ENCODE measurements at regions not wholly inside any gene's neighbourhood (a gene's known extent, or its start where the extent isn't known, plus 50 kb on each side); places are given as distances from the start of the nearest gene placed in this dataset.

DNA sequence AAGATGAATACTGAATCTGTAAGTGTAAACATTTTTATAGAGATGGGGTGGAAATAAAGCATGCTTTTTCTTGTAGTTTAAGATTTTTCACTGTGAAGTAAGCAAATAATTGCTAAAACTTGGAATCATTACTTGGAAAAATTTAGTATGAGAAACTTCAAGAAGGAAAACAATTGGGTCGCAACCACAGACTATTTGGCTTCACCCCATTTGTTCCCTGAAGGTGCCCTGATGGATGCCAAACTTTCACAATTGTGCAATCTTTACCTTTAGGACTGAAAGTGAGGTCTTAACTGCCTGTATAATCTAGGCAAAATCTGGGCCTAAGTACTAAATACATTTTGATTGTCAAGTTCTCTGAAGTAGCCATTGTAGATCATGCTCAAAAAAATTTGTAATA lies 330.1 kb downstream of the HDGFL1 start:
- no TSS peak for BruUV-seq (replicated peaks)
- Histone ChIP-seq H3K4me2 (ENCODE audit: low read depth, low read length) (no peak overlapping the region), H2BK120ac (ENCODE audit: low read depth, low read length) (no peak overlapping the region), H4K91ac (ENCODE audit: insufficient read depth, low read depth, low read length) (no peak overlapping the region), H2BK20ac (ENCODE audit: low read depth, low read length) (no peak overlapping the region), H3K79me1 (ENCODE audit: low read depth in 1 of 2, low read length in 2 of 2) (no peaks in the 10 kb centered on the region), H3K9me1 (ENCODE audit: insufficient read depth, low read length) (no peaks in the 10 kb centered on the region), H2BK15ac (ENCODE audit: low read depth, low read length) (no peak overlapping the region; the same call in 2 of the 3 replicates), H2AFZ (replicated peaks; ENCODE audit: low read length, poor library complexity) (no peak overlapping the region), H3K27ac (ENCODE audit: insufficient read depth, low read length) (no peak overlapping the region), H3K4me1 (ENCODE audit: control insufficient read depth, insufficient read depth, low read length) (no peaks in the 10 kb centered on the region), H3K56ac (ENCODE audit: extremely low read depth, insufficient read depth, low read length) (no peak overlapping the region), H2BK5ac (ENCODE audit: low read depth, low read length, poor library complexity, severe bottlenecking) (no peak overlapping the region), H3K18ac (ENCODE audit: low read depth, low read length) (no peak overlapping the region), H4K8ac (ENCODE audit: low read depth in 2 of 2, low read length in 2 of 2) (no peak overlapping the region; a peak in 1 of 4 replicates), H3K9ac (ENCODE audit: low read depth, low read length) (no peak overlapping the region), H3K27me3 (ENCODE audit: control insufficient read depth, insufficient read depth, low read length) (no peaks in the 10 kb centered on the region), H4K5ac (ENCODE audit: low read depth, low read length) (no peak overlapping the region), H3K4me3 (ENCODE audit: insufficient read depth, low read depth, low read length) (no peak overlapping the region), H3K9me3 (ENCODE audit: control insufficient read depth, insufficient read depth, low read length) (no peaks in the 10 kb centered on the region), H3K36me3 (ENCODE audit: control insufficient read depth, insufficient read depth, low read length) (no peaks in the 10 kb centered on the region), H3K4ac (ENCODE audit: low read depth, low read length) (no peak overlapping the region), H3K14ac (replicated peaks; ENCODE audit: low read depth, low read length) (no peak overlapping the region), H4K20me1 (ENCODE audit: insufficient read depth, low read length) (no peaks in the 10 kb centered on the region), H3K23ac (ENCODE audit: low read depth, low read length) (no peak overlapping the region), H2AK9ac (replicated peaks; ENCODE audit: low read depth, low read length, poor library complexity) (no peak overlapping the region), H2AK5ac (ENCODE audit: low read depth, low read length) (no peak overlapping the region)
- in situ Hi-C loops (cut with MboI; ENCODE audit: low sequenced_read_pairs): no loop called here
- WGBS, 2 experiments (ENCODE audit: extremely low coverage in 2 of 2, insufficient read length in 1 of 2): no CpG with 5 or more reads among the region's 1 CpG
- TF ChIP-seq, protein P1, sequence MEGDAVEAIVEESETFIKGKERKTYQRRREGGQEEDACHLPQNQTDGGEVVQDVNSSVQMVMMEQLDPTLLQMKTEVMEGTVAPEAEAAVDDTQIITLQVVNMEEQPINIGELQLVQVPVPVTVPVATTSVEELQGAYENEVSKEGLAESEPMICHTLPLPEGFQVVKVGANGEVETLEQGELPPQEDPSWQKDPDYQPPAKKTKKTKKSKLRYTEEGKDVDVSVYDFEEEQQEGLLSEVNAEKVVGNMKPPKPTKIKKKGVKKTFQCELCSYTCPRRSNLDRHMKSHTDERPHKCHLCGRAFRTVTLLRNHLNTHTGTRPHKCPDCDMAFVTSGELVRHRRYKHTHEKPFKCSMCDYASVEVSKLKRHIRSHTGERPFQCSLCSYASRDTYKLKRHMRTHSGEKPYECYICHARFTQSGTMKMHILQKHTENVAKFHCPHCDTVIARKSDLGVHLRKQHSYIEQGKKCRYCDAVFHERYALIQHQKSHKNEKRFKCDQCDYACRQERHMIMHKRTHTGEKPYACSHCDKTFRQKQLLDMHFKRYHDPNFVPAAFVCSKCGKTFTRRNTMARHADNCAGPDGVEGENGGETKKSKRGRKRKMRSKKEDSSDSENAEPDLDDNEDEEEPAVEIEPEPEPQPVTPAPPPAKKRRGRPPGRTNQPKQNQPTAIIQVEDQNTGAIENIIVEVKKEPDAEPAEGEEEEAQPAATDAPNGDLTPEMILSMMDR (conservative IDR thresholded peaks at IDR 0.05; ENCODE audit: low read depth, low read length): no peak
- dilution Hi-C loops (cut with HindIII; ENCODE audit: low sequenced_read_pairs, unreplicated experiment): no loop called here
- CTCF ChIA-PET: no interaction called here
- intact Hi-C loops (cut with micrococcal nuclease): no loop called here
- DNase-seq (no peak), ATAC-seq (ENCODE audit: low read depth) (no peak)
- POLR2A ChIA-PET (ENCODE audit: unreplicated experiment): no interaction called here
